ENCODE measurements at regions not wholly inside any gene's neighbourhood (a gene's known extent, or its start where the extent isn't known, plus 50 kb on each side); places are given as distances from the start of the nearest gene placed in this dataset.
"Not testable (repeated sequence)": the region's sequence is repeated elsewhere in the genome, so short reads cannot be mapped to it uniquely, and the experiment has no call there.

DNA sequence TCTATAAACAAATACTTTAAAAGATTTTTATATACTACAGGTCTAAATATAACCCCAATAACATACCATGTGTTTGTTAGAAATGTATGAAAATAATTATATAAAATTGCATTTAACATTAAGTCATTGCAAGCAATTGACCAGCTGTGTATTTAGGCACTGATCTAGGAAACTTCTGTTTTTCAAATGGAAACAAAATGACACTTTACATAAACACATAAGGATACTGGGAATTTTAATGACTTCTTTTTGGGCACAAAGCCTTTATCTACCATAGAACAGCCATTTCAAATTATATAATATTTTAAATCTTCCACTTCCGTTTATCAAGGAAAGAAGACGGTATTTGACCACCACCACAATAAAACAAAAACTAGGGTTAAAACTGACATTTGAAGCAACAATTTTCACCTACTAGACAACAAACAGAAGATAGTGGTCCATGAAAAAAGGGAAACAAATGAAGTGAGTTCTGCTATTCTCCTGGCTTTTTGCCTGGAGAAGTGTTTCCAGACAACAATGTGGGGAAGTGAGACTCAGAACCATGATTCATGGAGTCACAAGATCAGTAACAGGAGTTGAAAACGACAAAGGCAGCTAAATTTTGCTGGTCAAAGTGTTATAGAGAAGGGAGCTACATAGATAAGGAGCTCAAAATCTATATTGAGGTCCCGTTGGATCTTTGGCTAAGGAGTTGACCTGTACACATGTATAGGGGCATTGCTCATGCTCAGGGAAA is 475.1 kb downstream of the TRHDE start:
- DNase-seq (ENCODE audit: low read depth, low spot score): no peak
- TF ChIP-seq, protein P1, sequence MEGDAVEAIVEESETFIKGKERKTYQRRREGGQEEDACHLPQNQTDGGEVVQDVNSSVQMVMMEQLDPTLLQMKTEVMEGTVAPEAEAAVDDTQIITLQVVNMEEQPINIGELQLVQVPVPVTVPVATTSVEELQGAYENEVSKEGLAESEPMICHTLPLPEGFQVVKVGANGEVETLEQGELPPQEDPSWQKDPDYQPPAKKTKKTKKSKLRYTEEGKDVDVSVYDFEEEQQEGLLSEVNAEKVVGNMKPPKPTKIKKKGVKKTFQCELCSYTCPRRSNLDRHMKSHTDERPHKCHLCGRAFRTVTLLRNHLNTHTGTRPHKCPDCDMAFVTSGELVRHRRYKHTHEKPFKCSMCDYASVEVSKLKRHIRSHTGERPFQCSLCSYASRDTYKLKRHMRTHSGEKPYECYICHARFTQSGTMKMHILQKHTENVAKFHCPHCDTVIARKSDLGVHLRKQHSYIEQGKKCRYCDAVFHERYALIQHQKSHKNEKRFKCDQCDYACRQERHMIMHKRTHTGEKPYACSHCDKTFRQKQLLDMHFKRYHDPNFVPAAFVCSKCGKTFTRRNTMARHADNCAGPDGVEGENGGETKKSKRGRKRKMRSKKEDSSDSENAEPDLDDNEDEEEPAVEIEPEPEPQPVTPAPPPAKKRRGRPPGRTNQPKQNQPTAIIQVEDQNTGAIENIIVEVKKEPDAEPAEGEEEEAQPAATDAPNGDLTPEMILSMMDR (IDR thresholded peaks at IDR 0.05; ENCODE audit: low read depth, low read length): no peak
- no peak overlapping the region for H3K4me3 ChIP-seq (ENCODE audit: low read depth, low read length)
- in situ Hi-C loops (cut with HindIII; ENCODE audit: low sequenced_read_pairs): no loop called here

DNA sequence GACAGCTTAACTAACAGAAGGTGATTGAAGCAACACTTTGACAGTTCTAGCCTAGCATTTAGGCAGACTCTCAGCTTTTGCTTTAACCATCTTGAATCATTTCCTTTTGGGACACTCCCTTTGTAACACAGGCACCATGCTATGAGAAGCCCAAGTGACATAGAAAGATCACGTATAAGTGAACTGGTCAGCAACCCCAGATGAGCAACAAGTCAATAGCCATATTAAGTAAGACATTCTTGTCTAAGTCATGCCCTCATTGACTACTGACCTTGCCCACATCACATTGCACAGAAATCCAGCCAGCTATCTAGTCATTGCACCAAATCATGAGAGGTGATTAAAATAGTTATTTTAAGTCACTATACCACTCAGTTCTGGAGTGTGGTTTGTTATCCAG is 476.8 kb downstream of the TRHDE start:
- TF ChIP-seq, protein P1 (IDR thresholded peaks at IDR 0.05; ENCODE audit: low read depth, low read length): no peak
- no peak for DNase-seq (ENCODE audit: low read depth, low spot score)
- in situ Hi-C loops (cut with HindIII; ENCODE audit: low sequenced_read_pairs): no loop called here
- no peak overlapping the region for H3K4me3 ChIP-seq (ENCODE audit: low read depth, low read length)

DNA sequence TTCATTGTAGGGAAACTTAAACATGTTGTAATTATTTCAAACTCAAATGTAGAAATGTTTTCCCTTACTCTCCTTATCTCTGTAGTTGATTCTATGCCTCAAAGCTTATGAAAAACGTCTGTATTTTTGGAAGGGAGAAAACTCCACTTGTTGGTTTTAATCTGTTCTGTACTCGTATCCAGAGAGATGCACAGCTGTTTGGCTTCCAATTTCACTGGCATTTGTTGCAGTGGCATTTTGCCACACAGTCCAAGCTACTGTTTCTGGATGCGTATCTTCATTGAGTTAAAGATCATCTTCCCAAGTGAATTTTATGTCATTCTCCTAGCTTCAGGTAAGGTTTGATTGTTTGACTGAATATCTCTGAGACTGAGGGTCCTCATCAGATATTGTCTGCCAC is 481.4 kb downstream of the TRHDE start:
- no peak for DNase-seq (ENCODE audit: low read depth, low spot score)
- no peak overlapping the region for H3K4me3 ChIP-seq (ENCODE audit: low read depth, low read length)
- in situ Hi-C loops (cut with HindIII; ENCODE audit: low sequenced_read_pairs): no loop called here
- TF ChIP-seq, protein P1 (IDR thresholded peaks at IDR 0.05; ENCODE audit: low read depth, low read length): no peak

DNA sequence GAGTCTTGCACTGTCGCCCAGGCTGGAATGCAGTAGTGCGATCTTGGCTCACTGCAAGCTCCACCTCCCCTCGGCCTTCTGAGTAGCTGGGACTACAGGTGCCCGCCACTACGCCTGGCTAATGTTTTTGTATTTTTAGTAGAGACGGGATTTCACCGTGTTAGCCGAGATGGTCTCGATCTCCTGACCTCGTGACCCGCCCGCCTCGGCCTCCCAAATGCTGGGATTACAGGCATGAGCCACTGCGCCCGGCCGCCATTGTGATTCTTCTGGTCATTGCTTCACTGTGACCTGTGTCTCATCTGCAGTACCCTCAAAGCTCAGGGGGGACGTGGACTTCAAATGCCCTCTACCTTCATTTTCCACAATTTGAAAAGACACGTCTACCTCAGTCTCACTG is 481.9 kb downstream of the TRHDE start:
- DNase-seq (ENCODE audit: low read depth, low spot score); in situ Hi-C loops (cut with HindIII; ENCODE audit: low sequenced_read_pairs); H3K4me3 ChIP-seq (ENCODE audit: low read depth, low read length): not testable (repeated sequence)

DNA sequence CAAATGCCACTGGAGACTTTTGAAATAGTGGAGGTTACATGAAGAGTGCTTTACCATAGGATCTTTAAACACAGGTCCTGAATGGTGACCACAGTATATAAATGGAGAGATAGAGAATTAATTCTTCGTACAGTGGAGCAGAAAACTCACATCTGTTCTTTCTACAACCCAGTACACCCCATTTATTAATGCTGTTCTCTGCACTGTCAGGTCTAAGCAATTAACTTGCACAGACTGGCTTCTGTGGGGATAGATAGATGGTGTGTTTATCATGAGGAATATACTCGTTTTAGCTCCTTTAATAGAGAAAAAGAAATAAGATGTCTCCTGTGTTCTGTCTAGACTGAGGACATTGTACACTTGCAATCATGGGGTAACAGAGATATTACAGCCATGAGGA is 494.3 kb downstream of the TRHDE start:
- in situ Hi-C loops (cut with HindIII; ENCODE audit: low sequenced_read_pairs): no loop called here
- DNase-seq (ENCODE audit: low read depth, low spot score): no peak
- TF ChIP-seq, protein P1 (IDR thresholded peaks at IDR 0.05; ENCODE audit: low read depth, low read length): no peak

DNA sequence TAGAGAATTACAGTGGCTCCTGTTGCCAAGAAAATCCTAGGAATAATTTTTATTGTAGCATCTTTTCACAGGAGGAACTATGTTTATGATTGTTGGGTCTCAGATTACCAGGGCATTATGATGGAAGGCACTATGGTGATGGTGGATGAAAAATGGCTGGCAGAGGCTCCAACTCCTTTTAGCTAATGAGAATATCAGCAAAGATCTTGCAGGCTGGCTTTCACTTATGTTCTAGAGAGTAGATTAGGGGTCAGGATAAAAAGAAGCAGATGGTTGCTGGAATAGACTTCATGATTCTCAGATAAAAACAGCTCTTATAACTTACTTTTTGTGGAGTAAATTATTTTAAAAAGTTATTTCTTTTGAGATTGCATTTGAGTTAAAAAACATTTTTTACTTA is 501.9 kb downstream of the TRHDE start:
- H3K4me3 ChIP-seq (ENCODE audit: low read depth, low read length): no peak overlapping the region
- in situ Hi-C loops (cut with HindIII; ENCODE audit: low sequenced_read_pairs): no loop called here
- TF ChIP-seq, protein P1 (IDR thresholded peaks at IDR 0.05; ENCODE audit: low read depth, low read length): no peak
- no peak for DNase-seq (ENCODE audit: low read depth, low spot score)

More for the DNA sequence above, 494.3 kb downstream of the TRHDE start:
- no peak overlapping the region for H3K4me3 ChIP-seq (ENCODE audit: low read depth, low read length)

DNA sequence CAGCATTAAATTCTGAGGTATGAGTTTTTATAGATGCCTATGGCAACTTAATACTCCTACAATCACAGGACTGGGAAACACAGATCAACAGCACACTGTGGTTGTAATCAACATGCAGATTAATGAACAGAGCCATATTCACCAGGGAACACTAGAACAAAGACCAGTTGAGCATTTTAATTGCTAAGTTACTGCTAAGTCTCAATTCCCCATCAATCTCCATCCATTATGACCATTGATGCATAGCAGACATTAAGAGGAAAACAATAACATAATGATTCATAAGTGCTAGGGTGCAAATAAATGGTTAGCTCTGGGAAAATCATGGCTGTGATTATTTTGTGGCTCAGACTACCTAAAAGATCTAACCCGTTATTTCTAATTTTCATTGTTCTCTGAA is 505.6 kb downstream of the TRHDE start:
- H3K4me3 ChIP-seq (ENCODE audit: low read depth, low read length): no peak overlapping the region
- DNase-seq (ENCODE audit: low read depth, low spot score): no peak
- TF ChIP-seq, protein P1 (IDR thresholded peaks at IDR 0.05; ENCODE audit: low read depth, low read length): no peak
- in situ Hi-C loops (cut with HindIII; ENCODE audit: low sequenced_read_pairs): no loop called here
